GM12891 (cell line): ENCODE measurements at regions not wholly inside any gene's neighbourhood (a gene's known extent, or its start where the extent isn't known, plus 50 kb on each side); places are given as distances from the start of the nearest gene placed in this dataset.

Experiments used
- PAX5 ChIP-seq: IDR thresholded peaks from 2 replicates; pipeline ENCODE4 v1.6.1; 2011; ENCODE audit warnings: low read length, moderate library complexity, mild to moderate bottlenecking; ENCODE audit not compliant: insufficient read depth, severe bottlenecking
- POLR2A ChIP-seq: IDR thresholded peaks from 2 replicates; pipeline ENCODE4 v1.6.1; 2011; ENCODE audit warnings: low read depth, low read length, control low read depth
- POLR2AphosphoS5 ChIP-seq: IDR thresholded peaks from 2 replicates; pipeline ENCODE4 v1.6.1; 2011; ENCODE audit warnings: low read depth, low read length, control low read depth
- SPI1 ChIP-seq: IDR thresholded peaks from 2 replicates; pipeline ENCODE4 v1.6.1; 2011; ENCODE audit warnings: low read depth, low read length, control low read depth
- TAF1 ChIP-seq: IDR thresholded peaks from 2 replicates; pipeline ENCODE4 v1.6.1; 2011; ENCODE audit warnings: low read depth, low read length, control low read depth

DNA sequence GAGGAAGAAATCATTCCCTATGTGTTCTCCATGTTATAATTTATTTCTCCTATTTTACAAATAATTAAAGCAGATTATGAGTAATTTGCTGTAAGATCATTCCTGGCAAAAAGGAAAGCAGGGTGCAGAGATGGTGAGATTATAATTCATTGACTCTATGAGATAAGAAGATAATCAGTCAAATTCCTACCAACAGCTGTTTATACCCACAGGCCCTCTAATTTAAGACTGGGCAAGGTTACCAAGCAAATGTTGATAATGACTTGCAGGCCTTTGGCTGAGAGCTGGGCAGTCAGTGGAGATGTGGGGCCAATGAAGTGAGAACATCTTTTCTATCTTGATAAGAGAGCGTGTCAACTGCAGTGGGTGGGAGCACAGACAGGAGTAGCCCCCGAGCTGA, 222.7 kb downstream of the ICE1 start:
- TF ChIP-seq POLR2A (no peak), POLR2AphosphoS5 (no peak), TAF1 (no peak), PAX5 (no peak), SPI1 (no peak)
